VCaP (cell line): ENCODE measurements at regions not wholly inside any gene's neighbourhood (a gene's known extent, or its start where the extent isn't known, plus 50 kb on each side); places are given as distances from the start of the nearest gene placed in this dataset.

Experiments
- H3K27ac ChIP-seq: fragments of 450-650 bp; 2 replicates; pipeline ENCODE4 v1.5.1; 2017
- TF ChIP-seq, protein P1 (sequence below): fragments of 450-650 bp; conservative IDR thresholded peaks from 2 replicates; pipeline ENCODE4 v1.5.1; 2017; ENCODE audit warnings: mild to moderate bottlenecking, moderate library complexity

DNA sequence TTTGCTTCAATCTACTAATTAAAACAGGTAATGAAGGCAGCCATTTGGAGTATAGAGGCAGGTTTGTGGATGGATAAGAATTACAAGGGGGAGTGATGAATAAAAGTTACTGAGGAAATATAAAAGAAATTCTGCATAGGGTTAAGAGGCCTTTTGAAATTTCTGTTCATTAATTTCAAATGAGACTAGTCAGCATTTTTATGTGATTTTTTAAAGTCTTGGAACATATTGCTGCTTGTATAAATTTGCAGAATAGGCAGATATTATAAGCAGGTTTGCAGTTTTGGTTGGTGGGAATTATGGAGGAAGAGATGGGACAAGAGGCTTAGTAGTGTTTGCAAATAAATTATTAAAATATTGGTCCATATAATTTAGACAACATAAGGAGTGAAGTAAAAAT lies 750.4 kb upstream of the AGA start:
- TF ChIP-seq, protein P1, sequence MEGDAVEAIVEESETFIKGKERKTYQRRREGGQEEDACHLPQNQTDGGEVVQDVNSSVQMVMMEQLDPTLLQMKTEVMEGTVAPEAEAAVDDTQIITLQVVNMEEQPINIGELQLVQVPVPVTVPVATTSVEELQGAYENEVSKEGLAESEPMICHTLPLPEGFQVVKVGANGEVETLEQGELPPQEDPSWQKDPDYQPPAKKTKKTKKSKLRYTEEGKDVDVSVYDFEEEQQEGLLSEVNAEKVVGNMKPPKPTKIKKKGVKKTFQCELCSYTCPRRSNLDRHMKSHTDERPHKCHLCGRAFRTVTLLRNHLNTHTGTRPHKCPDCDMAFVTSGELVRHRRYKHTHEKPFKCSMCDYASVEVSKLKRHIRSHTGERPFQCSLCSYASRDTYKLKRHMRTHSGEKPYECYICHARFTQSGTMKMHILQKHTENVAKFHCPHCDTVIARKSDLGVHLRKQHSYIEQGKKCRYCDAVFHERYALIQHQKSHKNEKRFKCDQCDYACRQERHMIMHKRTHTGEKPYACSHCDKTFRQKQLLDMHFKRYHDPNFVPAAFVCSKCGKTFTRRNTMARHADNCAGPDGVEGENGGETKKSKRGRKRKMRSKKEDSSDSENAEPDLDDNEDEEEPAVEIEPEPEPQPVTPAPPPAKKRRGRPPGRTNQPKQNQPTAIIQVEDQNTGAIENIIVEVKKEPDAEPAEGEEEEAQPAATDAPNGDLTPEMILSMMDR: no peak
- no peak overlapping the region for H3K27ac ChIP-seq

DNA sequence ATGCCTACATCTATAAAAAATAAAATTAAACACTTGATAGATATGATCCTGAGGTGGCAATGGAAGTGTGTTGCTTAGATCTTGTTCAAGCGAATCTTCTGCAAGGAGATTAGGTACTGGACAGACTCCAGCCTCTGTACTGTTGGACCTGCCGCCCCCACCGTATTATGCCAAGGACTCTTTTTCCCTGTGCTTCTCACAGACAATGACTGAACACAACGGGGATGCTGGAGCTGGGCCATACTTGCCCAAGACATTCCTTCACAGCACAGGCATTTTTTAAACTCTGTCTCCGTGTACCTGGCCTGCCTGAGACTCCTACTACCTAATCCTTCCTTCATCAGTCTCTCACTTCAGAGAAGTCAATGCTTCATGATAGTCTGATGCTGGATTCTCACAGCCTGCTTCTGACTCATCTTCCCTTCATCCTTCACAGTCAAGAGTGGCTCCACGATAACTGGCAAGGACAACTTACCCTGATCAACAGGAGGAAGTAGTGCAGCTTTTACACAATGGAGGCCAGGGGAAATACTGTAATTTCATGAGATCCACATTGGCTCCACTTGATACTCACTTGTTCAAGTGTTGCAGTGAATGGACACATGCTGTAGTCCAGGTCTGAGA lies 754.6 kb upstream of the AGA start:
- TF ChIP-seq, protein P1: no peak
- no peak overlapping the region for H3K27ac ChIP-seq

DNA sequence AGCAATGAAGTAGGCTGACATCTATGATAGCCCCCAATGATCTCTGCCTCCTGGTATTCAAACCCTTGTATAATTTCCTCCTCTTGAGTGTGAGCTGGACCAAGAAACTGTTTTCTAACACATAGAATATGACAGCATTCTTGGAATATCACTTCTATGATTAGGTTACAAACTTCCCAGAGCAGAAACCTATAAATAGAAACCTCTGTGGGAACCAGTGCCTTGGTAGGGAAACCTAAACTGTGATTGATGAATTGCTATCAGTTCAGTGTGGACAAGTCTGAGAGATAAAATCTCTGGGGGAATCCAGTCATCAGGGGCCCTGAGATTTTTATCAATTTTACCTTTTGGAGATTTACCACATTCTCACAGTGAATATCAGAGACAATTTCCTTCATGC lies 756.5 kb upstream of the AGA start:
- TF ChIP-seq, protein P1: no peak
- H3K27ac ChIP-seq: no peak overlapping the region

DNA sequence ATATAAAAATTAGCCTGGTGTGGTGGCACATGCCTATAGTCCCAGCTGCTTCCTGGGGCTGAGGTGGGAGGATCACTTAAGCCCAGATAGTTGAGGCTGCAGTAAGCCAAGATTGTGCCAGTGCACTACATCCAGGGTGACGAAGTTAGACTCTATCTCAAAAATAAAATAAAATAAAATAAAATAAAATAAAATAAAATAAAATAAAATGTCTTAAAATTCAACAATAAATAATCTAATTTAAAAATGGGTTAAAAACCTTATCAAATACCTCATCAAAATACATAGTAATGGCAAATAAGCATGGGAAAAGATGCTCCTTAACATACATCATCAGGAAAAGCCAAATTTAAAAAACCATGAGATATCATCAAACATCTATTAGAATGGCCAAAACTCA lies 760.2 kb upstream of the AGA start:
- no peak overlapping the region for H3K27ac ChIP-seq

DNA sequence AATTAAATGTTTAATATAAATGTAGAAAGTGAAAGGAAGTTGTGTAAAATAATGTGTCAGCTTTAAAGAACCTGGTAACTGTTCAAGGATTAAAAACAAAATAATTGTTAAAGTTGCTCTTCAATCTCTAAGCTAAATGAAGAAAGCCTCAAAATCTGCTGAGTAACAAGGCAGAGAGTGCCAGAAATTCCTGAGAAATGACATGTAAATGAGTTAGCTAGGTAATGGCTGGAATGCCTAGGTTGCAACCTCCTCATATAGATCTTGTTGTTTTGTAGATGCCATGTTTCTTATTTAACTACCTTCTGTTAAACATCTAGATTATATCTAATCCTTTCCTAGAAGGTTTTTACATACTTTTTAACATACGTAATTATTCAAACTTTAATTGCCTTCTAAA lies 763.6 kb upstream of the AGA start:
- TF ChIP-seq, protein P1: no peak
- no peak overlapping the region for H3K27ac ChIP-seq

More for the DNA sequence above, 760.2 kb upstream of the AGA start:
- TF ChIP-seq, protein P1: no peak

DNA sequence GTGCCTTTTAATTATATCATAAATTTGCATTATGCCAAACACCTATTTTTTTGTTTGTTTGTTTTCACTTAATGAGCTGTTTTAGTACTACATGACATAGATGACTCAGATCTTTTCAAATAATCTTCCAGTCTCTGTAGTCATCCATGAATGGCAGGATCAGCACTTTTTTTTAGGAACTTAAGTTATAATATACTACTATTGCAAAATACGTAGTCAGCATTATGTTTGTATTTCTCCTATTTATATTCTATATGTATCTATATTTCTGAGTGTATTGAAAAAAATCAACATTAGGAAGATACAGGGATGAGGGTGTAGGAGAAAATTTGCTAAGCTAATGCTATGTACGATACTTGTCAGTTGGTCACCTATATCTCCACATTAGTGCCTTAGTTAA lies 773.1 kb upstream of the AGA start:
- TF ChIP-seq, protein P1: no peak

DNA sequence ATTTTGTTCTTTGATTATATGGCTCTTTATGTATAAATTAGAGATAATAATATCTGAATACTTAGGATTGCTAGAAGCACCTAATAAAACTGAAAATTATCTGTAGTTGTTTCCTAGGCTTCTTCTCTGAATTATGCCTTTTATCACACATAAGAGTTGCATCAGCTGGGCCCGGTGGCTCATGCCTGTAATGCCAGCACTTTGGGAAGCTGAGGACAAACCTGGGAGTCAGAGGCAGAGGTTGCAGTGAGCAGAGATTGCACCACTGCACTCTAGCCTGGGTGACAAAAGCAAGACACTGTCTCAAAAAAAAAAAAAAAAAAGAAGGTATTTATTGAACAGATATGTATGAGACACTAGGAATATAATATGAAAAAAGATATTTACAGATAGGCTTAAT lies 773.5 kb upstream of the AGA start:
- H3K27ac ChIP-seq: no peak overlapping the region
- TF ChIP-seq, protein P1: no peak

More for the DNA sequence above, 773.1 kb upstream of the AGA start:
- no peak overlapping the region for H3K27ac ChIP-seq

DNA sequence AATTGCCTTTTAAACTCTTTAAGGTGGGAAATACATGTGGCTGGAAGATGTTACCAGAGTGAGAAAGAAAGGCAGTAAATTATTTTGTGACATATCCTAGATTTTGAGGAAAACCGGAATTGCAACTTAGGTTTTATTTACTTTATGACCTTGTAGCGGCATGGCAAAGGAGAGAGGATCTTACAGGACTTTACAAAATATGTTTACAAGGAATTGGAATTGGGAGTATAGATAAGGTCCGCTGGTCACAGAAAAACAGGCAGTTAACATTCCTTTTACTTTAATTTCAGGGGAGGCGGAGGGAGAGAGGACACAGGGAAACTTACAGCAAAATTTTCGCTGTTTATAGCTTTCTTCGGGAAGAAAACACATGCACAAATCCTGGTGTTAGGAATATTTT lies 784.2 kb upstream of the AGA start:
- peak overlapping the region; percentile 57 for H3K27ac ChIP-seq
